ENCODE measurements at regions not wholly inside any gene's neighbourhood (a gene's known extent, or its start where the extent isn't known, plus 50 kb on each side); places are given as distances from the start of the nearest gene placed in this dataset.

DNA sequence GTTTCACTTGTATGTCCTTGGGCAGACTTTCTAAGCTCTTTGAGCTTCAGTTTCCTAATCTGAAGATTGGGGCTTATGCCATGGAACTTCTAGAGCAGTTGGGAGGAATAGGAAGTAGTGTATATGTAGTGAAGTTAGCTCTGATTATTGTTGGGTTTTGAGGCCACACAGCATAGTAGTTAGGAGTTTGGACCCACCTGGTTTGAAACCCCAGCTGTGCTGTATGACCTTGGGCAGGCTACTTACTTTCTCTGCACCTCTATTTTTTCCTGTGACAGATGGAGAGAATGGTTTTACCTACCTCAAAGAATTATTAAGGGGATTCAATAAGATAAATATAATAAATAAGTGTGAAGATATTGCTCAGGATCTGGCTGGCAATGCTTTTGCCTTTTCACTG lies 61.4 kb upstream of the ADRB1 start:
- TF ChIP-seq, protein P1, sequence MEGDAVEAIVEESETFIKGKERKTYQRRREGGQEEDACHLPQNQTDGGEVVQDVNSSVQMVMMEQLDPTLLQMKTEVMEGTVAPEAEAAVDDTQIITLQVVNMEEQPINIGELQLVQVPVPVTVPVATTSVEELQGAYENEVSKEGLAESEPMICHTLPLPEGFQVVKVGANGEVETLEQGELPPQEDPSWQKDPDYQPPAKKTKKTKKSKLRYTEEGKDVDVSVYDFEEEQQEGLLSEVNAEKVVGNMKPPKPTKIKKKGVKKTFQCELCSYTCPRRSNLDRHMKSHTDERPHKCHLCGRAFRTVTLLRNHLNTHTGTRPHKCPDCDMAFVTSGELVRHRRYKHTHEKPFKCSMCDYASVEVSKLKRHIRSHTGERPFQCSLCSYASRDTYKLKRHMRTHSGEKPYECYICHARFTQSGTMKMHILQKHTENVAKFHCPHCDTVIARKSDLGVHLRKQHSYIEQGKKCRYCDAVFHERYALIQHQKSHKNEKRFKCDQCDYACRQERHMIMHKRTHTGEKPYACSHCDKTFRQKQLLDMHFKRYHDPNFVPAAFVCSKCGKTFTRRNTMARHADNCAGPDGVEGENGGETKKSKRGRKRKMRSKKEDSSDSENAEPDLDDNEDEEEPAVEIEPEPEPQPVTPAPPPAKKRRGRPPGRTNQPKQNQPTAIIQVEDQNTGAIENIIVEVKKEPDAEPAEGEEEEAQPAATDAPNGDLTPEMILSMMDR (IDR thresholded peaks at IDR 0.05) = no peak
- TF ChIP-seq POLR2A (IDR thresholded peaks at IDR 0.05) = no peak

All from heart left ventricle (tissue), 13 donors.